ENCODE measurements at regions not wholly inside any gene's neighbourhood (a gene's known extent, or its start where the extent isn't known, plus 50 kb on each side); places are given as distances from the start of the nearest gene placed in this dataset.

DNA sequence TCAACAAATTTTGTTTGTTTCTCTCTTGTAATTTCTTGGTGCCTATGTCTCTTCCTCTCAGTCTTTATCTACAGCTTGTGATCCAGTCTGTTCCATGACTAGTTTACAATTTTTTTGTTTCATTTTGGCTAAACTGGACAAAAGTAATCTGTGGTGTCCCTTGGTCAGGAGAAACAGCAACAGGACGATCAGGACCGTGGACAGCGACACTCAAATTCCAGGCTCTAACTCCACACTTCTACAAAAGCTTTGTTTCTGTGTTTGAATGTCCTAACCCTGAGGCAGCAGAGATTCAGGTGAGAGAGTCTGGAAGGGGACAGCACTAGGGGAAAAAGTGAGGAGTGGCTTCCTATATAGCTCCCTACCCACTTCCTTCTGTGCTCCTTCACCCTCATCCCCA, 593.3 kb upstream of the FANCL start:
- no peak for DNase-seq (ENCODE audit: low read depth in 1 of 2, low spot score in 1 of 2)
- TF ChIP-seq SPI1 (IDR thresholded peaks at IDR 0.05; ENCODE audit: borderline replicate concordance, low read depth), result no peak
- TF ChIP-seq REST (IDR thresholded peaks at IDR 0.05; ENCODE audit: insufficient replicate concordance, low read depth), result peak; percentile 98
- TF ChIP-seq GABPA (IDR thresholded peaks at IDR 0.05; ENCODE audit: low read depth), result no peak
- no peak for TF ChIP-seq POLR2AphosphoS5 (IDR thresholded peaks at IDR 0.05; ENCODE audit: low read depth)
- no peak for TF ChIP-seq CTCF (IDR thresholded peaks at IDR 0.05; ENCODE audit: insufficient read depth, low read length)
- no peak overlapping the region for H3K4me3 ChIP-seq (replicated peaks; ENCODE audit: insufficient read depth, low read length)

DNA sequence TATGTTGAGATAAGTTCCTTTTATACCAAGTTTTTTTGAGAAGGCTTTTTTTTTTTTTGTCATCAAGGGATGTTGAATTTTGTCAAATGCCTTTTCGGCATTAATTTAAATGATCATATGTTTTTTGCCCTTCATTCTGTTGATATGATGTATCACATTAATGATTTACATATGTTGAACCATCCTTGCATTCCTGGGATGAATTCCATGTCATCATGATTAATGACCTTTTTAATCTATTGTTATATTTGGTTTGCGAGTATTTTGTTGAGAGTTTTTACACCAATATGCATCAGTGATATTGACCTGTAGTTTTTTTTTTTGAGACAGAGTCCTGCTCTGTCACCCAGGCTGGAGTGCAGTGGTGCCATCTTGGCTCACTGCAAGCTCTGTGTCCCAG, 585.7 kb upstream of the FANCL start:
- TF ChIP-seq CTCF (IDR thresholded peaks at IDR 0.05; ENCODE audit: insufficient read depth, low read length), result no peak
- no peak for TF ChIP-seq POLR2AphosphoS5 (IDR thresholded peaks at IDR 0.05; ENCODE audit: low read depth)
- no peak for TF ChIP-seq GABPA (IDR thresholded peaks at IDR 0.05; ENCODE audit: low read depth)
- TF ChIP-seq SPI1 (IDR thresholded peaks at IDR 0.05; ENCODE audit: borderline replicate concordance, low read depth), result no peak
- TF ChIP-seq REST (IDR thresholded peaks at IDR 0.05; ENCODE audit: insufficient replicate concordance, low read depth), result no peak
- DNase-seq (ENCODE audit: low read depth in 1 of 2, low spot score in 1 of 2), result no peak
- no peak overlapping the region for H3K4me3 ChIP-seq (replicated peaks; ENCODE audit: insufficient read depth, low read length)
- H3K27ac ChIP-seq (replicated peaks), result no peak overlapping the region
- H3K27me3 ChIP-seq (ENCODE audit: insufficient read depth, poor library complexity, severe bottlenecking), result no peaks in the 10 kb centered on the region

More for the DNA sequence above, 593.3 kb upstream of the FANCL start:
- no peak overlapping the region for H3K27ac ChIP-seq (replicated peaks)
- no peaks in the 10 kb centered on the region for H3K27me3 ChIP-seq (ENCODE audit: insufficient read depth, poor library complexity, severe bottlenecking)

DNA sequence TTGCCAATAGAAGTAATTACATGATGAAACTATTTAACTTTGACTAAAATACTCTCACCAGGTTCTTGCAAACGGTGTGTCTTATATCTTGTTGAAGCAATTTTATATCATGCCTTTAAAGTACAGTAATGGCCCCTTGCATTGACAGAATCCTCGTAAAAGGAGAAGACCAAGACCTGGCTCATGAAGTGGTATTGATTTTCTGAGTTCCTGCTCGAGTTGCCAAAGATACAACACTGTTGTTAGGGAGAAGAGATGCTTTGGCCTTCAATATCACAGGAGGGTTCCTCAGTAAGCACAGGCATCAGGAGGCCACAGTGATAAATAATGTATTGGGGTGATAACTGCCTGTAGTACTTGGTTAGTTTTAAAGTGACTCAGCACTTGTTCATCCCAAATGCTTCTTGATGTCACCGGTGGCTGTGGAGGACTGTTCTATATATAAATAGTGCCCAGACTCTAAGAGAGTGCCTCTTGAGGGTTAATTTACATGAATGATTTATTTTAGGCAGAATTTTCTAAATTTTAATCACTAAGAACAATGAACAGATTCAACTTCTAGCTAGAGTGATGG, 571.7 kb upstream of the FANCL start:
- DNase-seq (ENCODE audit: low read depth in 1 of 2, low spot score in 1 of 2), result no peak

More for the DNA sequence above, 571.7 kb upstream of the FANCL start:
- H3K27me3 ChIP-seq (ENCODE audit: insufficient read depth, poor library complexity, severe bottlenecking), result no peaks in the 10 kb centered on the region
- TF ChIP-seq CTCF (IDR thresholded peaks at IDR 0.05; ENCODE audit: insufficient read depth, low read length), result no peak
- TF ChIP-seq GABPA (IDR thresholded peaks at IDR 0.05; ENCODE audit: low read depth), result no peak
- TF ChIP-seq POLR2AphosphoS5 (IDR thresholded peaks at IDR 0.05; ENCODE audit: low read depth), result no peak
- no peak for TF ChIP-seq SPI1 (IDR thresholded peaks at IDR 0.05; ENCODE audit: borderline replicate concordance, low read depth)
- TF ChIP-seq REST (IDR thresholded peaks at IDR 0.05; ENCODE audit: insufficient replicate concordance, low read depth), result no peak
- no peak overlapping the region for H3K27ac ChIP-seq (replicated peaks)
- no peak overlapping the region for H3K4me3 ChIP-seq (replicated peaks; ENCODE audit: insufficient read depth, low read length)

Data from HL-60 (cell line).